Right lobe of liver (tissue), 6 donors: ENCODE measurements at regions not wholly inside any gene's neighbourhood (a gene's known extent, or its start where the extent isn't known, plus 50 kb on each side); places are given as distances from the start of the nearest gene placed in this dataset.

Experiments used
- ATAC-seq, 4 donors: fragments of 200-7000 bp; cut with Tn5 transposase; one replicate each; pipeline ENCODE4 v1.9.1; 2020; ENCODE audit warnings: mild to moderate bottlenecking in 4 of 4, moderate library complexity in 4 of 4
- DNase-seq, 3 donors: peaks; one replicate each; pipeline ENCODE4 v3.0.0-alpha.2; 2020
- H3K27ac ChIP-seq, 3 donors: fragments of 200-600 bp; one replicate each; pipeline ENCODE4 v1.8.0; 2022
- H3K27me3 ChIP-seq, 2 donors: fragments of 200-600 bp; one replicate each; pipeline ENCODE4 v1.8.0; 2022
- H3K36me3 ChIP-seq, 4 donors: fragments of 200-600 bp; sonication (generic) in 1 of 4; one replicate each; pipeline versions ENCODE4 v1.5.1 to v1.8.0; 2017 to 2022; ENCODE audit warnings: control low read depth in 1 of 4
- H3K4me1 ChIP-seq, 4 donors: fragments of 200-600 bp; sonication (generic) in 1 of 4; one replicate each; pipeline versions ENCODE4 v1.5.1 to v1.8.0; 2017 to 2022; ENCODE audit warnings: control low read depth in 1 of 4
- H3K4me3 ChIP-seq, 3 donors: fragments of 200-600 bp; one replicate each; pipeline ENCODE4 v1.8.0; 2022
- H3K9me3 ChIP-seq, 4 donors: fragments of 200-600 bp; sonication (generic) in 1 of 4; one replicate each; pipeline versions ENCODE4 v1.5.1 to v1.8.0; 2017 to 2022; ENCODE audit warnings: control low read depth in 1 of 4
- POLR2A ChIP-seq: fragments of 450-650 bp; IDR thresholded peaks from one replicate; pipeline ENCODE4 v1.6.1; 2017; ENCODE audit warnings: antibody characterized with exemption, mild to moderate bottlenecking
- WGBS: methylation state at CpG from one replicate; pipeline ENCODE4 v1.1.6; 2018; ENCODE audit warnings: low coverage, low lambda C conversion rate; ENCODE audit not compliant: insufficient coverage; ENCODE audit errors: missing lambda C conversion rate; 5-methylcytosine and 5-hydroxymethylcytosine counted together
- intact Hi-C, 2 donors: fragments of 100-400 bp; cut with DNase I; formaldehyde crosslinking; loops; one replicate each; pipeline versions ENCODE4 v1.11.2 to v1.14.1; 2022
- TF ChIP-seq, protein P1 (sequence below), 4 donors: fragments of 200-600 bp in 3 of 4; fragments of 450-650 bp in 1 of 4; IDR thresholded peaks; one replicate each; pipeline versions ENCODE4 v1.5.1 to v1.8.0; 2016 to 2022; ENCODE audit warnings: antibody characterized with exemption in 4 of 4, mild to moderate bottlenecking in 2 of 4
- donor health status: DM: no; HTN: yes; CAD: no.
- donor health status: DM: no; HTN: no; CAD: no.
- donor health status: DM: no; HTN: no; CAD: no.
- donor health status: DM: no; HTN: yes; CAD: no.
- donor health status: DM: no; HTN: yes; CAD: no.

DNA sequence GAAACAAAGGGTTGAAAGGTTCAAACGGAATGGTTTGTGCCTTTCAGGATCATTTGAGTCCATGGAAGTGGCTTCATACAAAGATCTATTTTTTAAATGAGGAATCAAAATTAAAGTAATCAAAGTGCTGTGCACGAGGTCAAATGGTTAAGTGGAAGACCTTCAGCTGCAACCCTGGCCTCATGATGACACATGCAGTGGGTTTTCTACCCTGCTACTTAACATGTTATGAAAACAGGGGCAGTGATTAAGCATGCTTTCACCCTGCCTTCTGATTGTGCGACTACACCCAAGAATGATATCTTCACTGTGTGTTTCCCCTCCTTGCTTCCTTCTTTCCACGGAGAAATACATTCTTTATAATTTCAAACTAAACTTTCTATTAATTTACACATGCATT lies 604.2 kb downstream of the LRRIQ3 start:
- 15% methylated on average over 4 of the region's 4 CpGs for WGBS
- H3K4me3 ChIP-seq: no peak overlapping the region
- H3K36me3 ChIP-seq: no peaks in the 10 kb centered on the region
- DNase-seq: no peak
- H3K27ac ChIP-seq: no peak overlapping the region
- intact Hi-C loops: no loop called here
- no peaks in the 10 kb centered on the region for H3K4me1 ChIP-seq
- no peak for ATAC-seq
- TF ChIP-seq, protein P1, sequence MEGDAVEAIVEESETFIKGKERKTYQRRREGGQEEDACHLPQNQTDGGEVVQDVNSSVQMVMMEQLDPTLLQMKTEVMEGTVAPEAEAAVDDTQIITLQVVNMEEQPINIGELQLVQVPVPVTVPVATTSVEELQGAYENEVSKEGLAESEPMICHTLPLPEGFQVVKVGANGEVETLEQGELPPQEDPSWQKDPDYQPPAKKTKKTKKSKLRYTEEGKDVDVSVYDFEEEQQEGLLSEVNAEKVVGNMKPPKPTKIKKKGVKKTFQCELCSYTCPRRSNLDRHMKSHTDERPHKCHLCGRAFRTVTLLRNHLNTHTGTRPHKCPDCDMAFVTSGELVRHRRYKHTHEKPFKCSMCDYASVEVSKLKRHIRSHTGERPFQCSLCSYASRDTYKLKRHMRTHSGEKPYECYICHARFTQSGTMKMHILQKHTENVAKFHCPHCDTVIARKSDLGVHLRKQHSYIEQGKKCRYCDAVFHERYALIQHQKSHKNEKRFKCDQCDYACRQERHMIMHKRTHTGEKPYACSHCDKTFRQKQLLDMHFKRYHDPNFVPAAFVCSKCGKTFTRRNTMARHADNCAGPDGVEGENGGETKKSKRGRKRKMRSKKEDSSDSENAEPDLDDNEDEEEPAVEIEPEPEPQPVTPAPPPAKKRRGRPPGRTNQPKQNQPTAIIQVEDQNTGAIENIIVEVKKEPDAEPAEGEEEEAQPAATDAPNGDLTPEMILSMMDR (IDR thresholded peaks at IDR 0.05): no peak
- TF ChIP-seq POLR2A: no peak
- no peaks in the 10 kb centered on the region for H3K9me3 ChIP-seq
- H3K27me3 ChIP-seq: no peaks in the 10 kb centered on the region

DNA sequence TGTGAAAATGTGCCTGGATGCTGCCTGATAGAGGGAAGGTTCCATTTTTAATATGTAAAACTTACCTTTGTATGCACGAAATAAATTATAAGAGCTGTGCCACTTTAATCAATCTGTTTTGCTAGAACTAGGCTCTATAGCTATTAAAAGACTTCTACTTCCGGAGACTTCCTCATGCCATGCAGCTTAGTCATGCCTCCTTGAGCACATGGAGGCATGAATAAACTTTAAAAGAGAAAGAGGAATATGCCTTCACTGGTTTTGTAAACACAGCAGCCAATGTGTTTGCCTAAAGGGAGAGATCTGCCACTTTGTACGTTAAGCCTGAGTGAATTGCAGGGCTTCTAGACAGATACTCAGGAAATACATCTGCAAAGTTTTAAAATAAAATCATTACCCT lies 604.6 kb downstream of the LRRIQ3 start:
- no peak for DNase-seq

DNA sequence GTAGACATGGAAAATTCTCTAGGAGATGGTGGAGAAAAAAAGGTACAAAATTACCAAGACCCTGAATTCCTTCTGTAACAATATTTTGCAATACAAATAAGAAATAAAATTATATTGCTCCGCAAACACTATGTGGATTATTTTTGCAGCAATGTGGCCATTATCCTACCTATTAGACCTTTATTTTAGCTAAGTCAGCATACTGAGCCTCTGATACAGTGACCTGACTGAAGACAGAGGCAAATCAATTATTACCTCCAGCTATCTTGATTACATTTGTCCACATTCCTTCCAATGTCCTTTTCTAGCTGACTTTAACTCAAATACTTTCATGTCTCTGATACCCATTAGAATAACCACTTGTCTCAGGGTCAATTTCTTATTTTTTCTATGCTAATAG lies 610.9 kb downstream of the LRRIQ3 start:
- Histone ChIP-seq H3K27ac (no peak overlapping the region), H3K9me3 (no peaks in the 10 kb centered on the region), H3K27me3 (no peaks in the 10 kb centered on the region), H3K4me1 (no peaks in the 10 kb centered on the region), H3K36me3 (no peaks in the 10 kb centered on the region), H3K4me3 (no peak overlapping the region)
- ATAC-seq (no peak), DNase-seq (no peak)
- 100% methylated on average over 1 of the region's 1 CpG for WGBS
- intact Hi-C loops: no loop called here
- no peak for TF ChIP-seq POLR2A
- TF ChIP-seq, protein P1 (IDR thresholded peaks at IDR 0.05): no peak

More for the DNA sequence above, 604.6 kb downstream of the LRRIQ3 start:
- no peak for TF ChIP-seq POLR2A
- TF ChIP-seq, protein P1 (IDR thresholded peaks at IDR 0.05): no peak
- no peak overlapping the region for H3K27ac ChIP-seq
- no peaks in the 10 kb centered on the region for H3K36me3 ChIP-seq
- no peak overlapping the region for H3K4me3 ChIP-seq
- H3K27me3 ChIP-seq: no peaks in the 10 kb centered on the region
- 14% methylated on average over 3 of the region's 3 CpGs for WGBS
- ATAC-seq: no peak
- no peaks in the 10 kb centered on the region for H3K4me1 ChIP-seq
- no peaks in the 10 kb centered on the region for H3K9me3 ChIP-seq
- intact Hi-C loops: no loop called here

DNA sequence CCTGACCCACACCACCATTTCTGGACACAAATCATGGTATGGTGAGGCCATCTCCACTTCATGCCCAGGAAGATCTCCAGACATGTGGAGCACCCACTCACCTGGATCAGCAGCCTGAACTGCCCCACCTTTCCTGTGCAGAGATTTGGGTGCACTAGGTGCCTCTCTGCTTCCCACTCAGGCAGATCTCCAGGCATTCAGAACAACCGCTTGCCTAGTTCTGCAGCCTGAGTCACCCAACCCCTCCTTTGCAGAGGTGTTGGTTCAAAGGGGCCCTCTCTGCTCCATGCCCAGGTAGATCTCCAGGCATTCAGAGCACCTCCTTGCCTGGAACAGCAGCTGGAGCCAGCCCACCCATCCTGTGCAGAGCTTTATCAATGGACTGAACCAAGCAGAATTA lies 620.8 kb downstream of the LRRIQ3 start:
- H3K4me1 ChIP-seq: no peaks in the 10 kb centered on the region
- H3K36me3 ChIP-seq: no peaks in the 10 kb centered on the region
- no peak overlapping the region for H3K27ac ChIP-seq
- no peak overlapping the region for H3K4me3 ChIP-seq
- no peaks in the 10 kb centered on the region for H3K9me3 ChIP-seq
- TF ChIP-seq POLR2A: no peak
- TF ChIP-seq, protein P1 (IDR thresholded peaks at IDR 0.05): no peak
- intact Hi-C loops: no loop called here
- WGBS: no CpG with 5 or more reads among the region's 1 CpG
- H3K27me3 ChIP-seq: no peaks in the 10 kb centered on the region
- DNase-seq: no peak
- ATAC-seq: no peak

DNA sequence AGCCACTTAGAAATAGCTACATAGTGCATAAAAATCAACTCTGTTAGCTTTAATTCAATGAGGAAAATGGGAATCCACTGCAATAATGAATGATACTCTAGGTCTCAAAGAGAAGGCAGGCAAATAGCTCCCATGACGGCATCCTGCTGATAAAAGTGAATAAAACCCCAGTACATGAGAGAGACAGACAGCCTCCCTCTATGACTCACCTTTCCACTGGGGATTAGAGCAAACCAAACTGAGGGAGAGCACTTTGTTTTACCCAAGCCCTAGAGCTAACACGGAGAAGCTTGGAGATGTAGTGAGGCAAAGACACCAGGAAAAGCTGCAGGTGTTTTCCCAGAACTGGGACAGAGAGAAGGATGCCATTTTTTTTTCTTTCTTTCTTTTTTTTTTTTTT lies 621.9 kb downstream of the LRRIQ3 start:
- H3K27me3 ChIP-seq: no peaks in the 10 kb centered on the region
- no peak overlapping the region for H3K27ac ChIP-seq
- no peak overlapping the region for H3K4me3 ChIP-seq
- no peaks in the 10 kb centered on the region for H3K4me1 ChIP-seq
- intact Hi-C loops: no loop called here
- no peaks in the 10 kb centered on the region for H3K36me3 ChIP-seq
- 42% methylated on average over 2 of the region's 2 CpGs for WGBS
- TF ChIP-seq POLR2A: no peak
- TF ChIP-seq, protein P1 (IDR thresholded peaks at IDR 0.05): no peak
- DNase-seq (no peak), ATAC-seq (no peak)
- no peaks in the 10 kb centered on the region for H3K9me3 ChIP-seq
